HCT116 (cell line): ENCODE measurements at regions not wholly inside any gene's neighbourhood (a gene's known extent, or its start where the extent isn't known, plus 50 kb on each side); places are given as distances from the start of the nearest gene placed in this dataset.

ENCODE experiments used
- ATAC-seq: fragments of 200-7000 bp; cut with Tn5 transposase; 2 replicates; pipeline ENCODE4 v1.9.1; 2020; ENCODE audit warnings: mild to moderate bottlenecking, moderate library complexity
- BruUV-seq: library from RNA; stranded (reverse); fragments of 400-500 nt; replicated peaks from 2 replicates; lab custom pipeline; 2021; lab: Mats Ljungman, UMichigan
- CTCF ChIA-PET: fragments of 300-600 bp; sonication (Branson Sonifier 250); formaldehyde crosslinking; loops from one replicate; lab custom pipeline; 2021; ENCODE audit warnings: antibody characterized with exemption; lab: Charles Lee
- POLR2A ChIA-PET: fragments of 300-600, 350-600 bp; sonication (Branson Sonifier 250); formaldehyde crosslinking; loops from one replicate; lab custom pipeline; 2021; ENCODE audit warnings: antibody characterized with exemption; lab: Charles Lee
- RAD21 ChIA-PET, 2 experiments: fragments of 300-600 bp; sonication (Branson Sonifier 250); formaldehyde crosslinking; loops; one replicate each; lab custom pipeline; 2023; ENCODE audit warnings: low total read pairs in 2 of 2; ENCODE audit not compliant: uncharacterized antibody in 2 of 2, unreplicated experiment in 2 of 2, low non-redundant PET in 1 of 2; lab: Charles Lee
- DNase-seq: peaks from one replicate; pipeline ENCODE4 v3.0.0-alpha.2; 2010; ENCODE audit warnings: low read depth, low spot score
- H2AFZ ChIP-seq: fragments of 200-600 bp; shearing (Covaris generic), sonication (generic); 2 replicates; pipeline ENCODE4 v1.6.1; 2017; ENCODE audit warnings: low read depth, mixed run types, mixed read lengths, antibody characterized with exemption, low read length; ENCODE audit not compliant: poor library complexity, severe bottlenecking
- H3K27ac ChIP-seq: 2 replicates; pipeline ENCODE4 v1.5.1; 2012; ENCODE audit warnings: low read depth, low read length
- H3K27me3 ChIP-seq: fragments of 200-600 bp; sonication (generic); 2 replicates; pipeline ENCODE4 v1.6.1; 2016; ENCODE audit warnings: mixed run types, low read length, mixed read lengths; ENCODE audit not compliant: insufficient read depth
- H3K36me3 ChIP-seq, 2 experiments: fragments of 200-500 bp in 1 of 2; fragments of 200-600 bp in 1 of 2; sonication (Bioruptor generic) in 1 of 2; sonication (generic) in 1 of 2; 2 replicates each; pipeline versions ENCODE4 v1.5.1 to v1.6.1; 2014 to 2016; ENCODE audit warnings: low read length in 2 of 2, inconsistent platforms in 1 of 2, mixed read lengths in 1 of 2, mixed run types in 1 of 2; ENCODE audit not compliant: insufficient read depth in 2 of 2, control insufficient read depth in 1 of 2
- H3K4me1 ChIP-seq, 2 experiments: fragments of 200-600 bp in 1 of 2; sonication (generic) in 1 of 2; 2 replicates each; pipeline versions ENCODE4 v1.5.1 to v1.6.1; 2012 to 2017; ENCODE audit warnings: low read length in 2 of 2, inconsistent platforms in 1 of 2, mild to moderate bottlenecking in 1 of 2, mixed read lengths in 1 of 2, mixed run types in 1 of 2, moderate library complexity in 1 of 2; ENCODE audit not compliant: insufficient read depth in 2 of 2, control insufficient read depth in 1 of 2
- H3K4me2 ChIP-seq: fragments of 200-600 bp; sonication (generic); 2 replicates; pipeline ENCODE4 v1.6.1; 2017; ENCODE audit warnings: mixed run types, low read length, mixed read lengths
- H3K4me3 ChIP-seq, 2 experiments: fragments of 200-600 bp in 1 of 2; sonication (generic) in 1 of 2; replicated peaks in 1 of 2; 2 replicates each; pipeline ENCODE4 v1.5.1; 2011 to 2016; ENCODE audit warnings: low read length in 2 of 2, control low read depth in 1 of 2, low read depth in 1 of 2, mild to moderate bottlenecking in 1 of 2, mixed read lengths in 1 of 2, mixed run types in 1 of 2
- H3K79me2 ChIP-seq: fragments of 200-600 bp; sonication (generic); 2 replicates; pipeline ENCODE4 v1.6.1; 2017; ENCODE audit warnings: mild to moderate bottlenecking, mixed run types, low read length, moderate library complexity, mixed read lengths; ENCODE audit not compliant: insufficient read depth
- H3K9ac ChIP-seq: fragments of 200-600 bp; sonication (generic); 2 replicates; pipeline ENCODE4 v1.6.1; 2016; ENCODE audit warnings: low read length, mixed read lengths
- H3K9me2 ChIP-seq: fragments of 200-600 bp; sonication (generic), shearing (Covaris generic); 2 replicates; pipeline ENCODE4 v1.6.1; 2017; ENCODE audit warnings: mixed run types, mild to moderate bottlenecking, moderate library complexity; ENCODE audit not compliant: insufficient read depth
- H3K9me3 ChIP-seq, 2 experiments: fragments of 200-500 bp in 1 of 2; fragments of 200-600 bp in 1 of 2; sonication (Bioruptor generic) in 1 of 2; sonication (generic) in 1 of 2; 2 replicates each; pipeline ENCODE4 v1.6.1; 2014 to 2017; ENCODE audit warnings: low read length in 2 of 2, mixed read lengths in 2 of 2, inconsistent platforms in 1 of 2, low read depth in 1 of 2, mild to moderate bottlenecking in 1 of 2, mixed run types in 1 of 2, moderate library complexity in 1 of 2; ENCODE audit not compliant: control insufficient read depth in 1 of 2, insufficient read depth in 1 of 2
- H4K20me1 ChIP-seq: fragments of 200-600 bp; sonication (generic), shearing (Covaris generic); 2 replicates; pipeline ENCODE4 v1.6.1; 2017; ENCODE audit warnings: mixed run types, mild to moderate bottlenecking, moderate library complexity; ENCODE audit not compliant: insufficient read depth
- CBX3 ChIP-seq: IDR thresholded peaks from 2 replicates; pipeline ENCODE4 v1.6.1; 2012; ENCODE audit warnings: low read depth
- CEBPB ChIP-seq: IDR thresholded peaks from 2 replicates; pipeline ENCODE4 v1.6.1; 2012; ENCODE audit warnings: low read depth
- EGR1 ChIP-seq: IDR thresholded peaks from 2 replicates; pipeline ENCODE4 v1.6.1; 2012; ENCODE audit warnings: low read depth
- ELF1 ChIP-seq: IDR thresholded peaks from 2 replicates; pipeline ENCODE4 v1.6.1; 2012; ENCODE audit warnings: low read depth, borderline replicate concordance
- EZH2 ChIP-seq: fragments of 200-600 bp; sonication (generic); IDR thresholded peaks from 2 replicates; pipeline ENCODE4 v1.6.1; 2017; ENCODE audit warnings: antibody characterized with exemption, mixed run types
- FOSL1 ChIP-seq: IDR thresholded peaks from 2 replicates; pipeline ENCODE4 v1.6.1; 2012; ENCODE audit warnings: low read depth
- POLR2AphosphoS5 ChIP-seq: IDR thresholded peaks from 2 replicates; pipeline ENCODE4 v1.6.1; 2011; ENCODE audit warnings: mild to moderate bottlenecking, low read depth, low read length, moderate library complexity
- RAD21 ChIP-seq: IDR thresholded peaks from 2 replicates; pipeline ENCODE4 v1.6.1; 2012; ENCODE audit warnings: low read depth, mild to moderate bottlenecking
- SIN3A ChIP-seq: IDR thresholded peaks from 2 replicates; pipeline ENCODE4 v1.6.1; 2012; ENCODE audit warnings: low read depth
- TCF7L2 ChIP-seq: IDR thresholded peaks from 2 replicates; pipeline ENCODE4 v1.7.0; 2011; ENCODE audit warnings: borderline replicate concordance, inconsistent platforms; ENCODE audit not compliant: insufficient read depth, insufficient read length; ENCODE audit errors: extremely low read depth
- YY1 ChIP-seq: IDR thresholded peaks from 2 replicates; pipeline ENCODE4 v1.6.1; 2011; ENCODE audit warnings: low read length, low read depth, moderate library complexity, mild to moderate bottlenecking; ENCODE audit not compliant: insufficient replicate concordance; ENCODE audit errors: extremely low read depth
- ZBTB33 ChIP-seq: IDR thresholded peaks from 2 replicates; pipeline ENCODE4 v1.6.1; 2011; ENCODE audit warnings: mild to moderate bottlenecking, low read length, moderate library complexity; ENCODE audit not compliant: insufficient replicate concordance; ENCODE audit errors: extremely low read depth
- ZFX ChIP-seq: fragments of 450-650 bp; IDR thresholded peaks from 2 replicates; pipeline ENCODE4 v1.6.1; 2017
- ZNF274 ChIP-seq: fragments of 200-500 bp; sonication (Bioruptor generic); IDR thresholded peaks from 2 replicates; pipeline ENCODE4 v1.6.1; 2014; ENCODE audit warnings: mild to moderate bottlenecking, low read depth, low read length, inconsistent platforms
- intact Hi-C: fragments of 100-400 bp; cut with micrococcal nuclease; formaldehyde crosslinking; loops from 2 replicates; pipeline ENCODE4 v1.10.0; 2022
- TF ChIP-seq, protein P1 (sequence below), 3 experiments: fragments of 200-600 bp in 1 of 3; sonication (generic) in 1 of 3; IDR thresholded peaks in 2 of 3; conservative IDR thresholded peaks in 1 of 3; 2 replicates each; pipeline ENCODE4 v1.5.1; 2012 to 2017; ENCODE audit warnings: low read depth in 2 of 3, low read length in 2 of 3, antibody characterized with exemption in 1 of 3, borderline replicate concordance in 1 of 3, control low read depth in 1 of 3, mild to moderate bottlenecking in 1 of 3, mixed read lengths in 1 of 3, mixed run types in 1 of 3, moderate library complexity in 1 of 3; ENCODE audit not compliant: insufficient read depth in 1 of 3
- TF ChIP-seq, protein P2 (sequence below): IDR thresholded peaks from 2 replicates; pipeline ENCODE4 v1.6.1; 2012; ENCODE audit warnings: low read depth
- TF ChIP-seq, protein P3 (sequence below): IDR thresholded peaks from 2 replicates; pipeline ENCODE4 v1.6.1; 2012

DNA sequence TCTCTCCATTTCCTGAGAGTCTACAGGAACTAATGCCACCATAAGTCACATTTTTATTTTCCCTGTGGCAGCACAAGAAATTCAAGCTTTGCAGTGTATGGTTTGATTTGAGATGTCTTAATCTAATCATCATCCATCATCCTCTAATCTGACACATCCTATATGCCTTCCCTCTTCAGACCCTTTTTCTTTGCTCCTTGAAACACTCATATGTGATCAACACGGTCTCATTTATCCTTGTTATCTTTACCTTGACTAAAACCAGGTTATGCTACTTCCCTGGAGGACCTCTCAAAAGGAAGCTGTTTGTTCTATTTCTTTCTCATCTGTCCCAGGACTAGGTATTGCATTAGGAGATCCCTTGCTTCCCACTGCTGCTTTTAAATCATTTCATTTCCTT lies 146.9 kb upstream of the MRPS30 start:
- ChIA-PET POLR2A (no interaction called here), RAD21 (no interaction called here), CTCF (no interaction called here)
- no peak for DNase-seq
- H3K79me2 ChIP-seq: no peaks in the 10 kb centered on the region
- H3K9me3 ChIP-seq: no peaks in the 10 kb centered on the region
- no peaks in the 10 kb centered on the region for H4K20me1 ChIP-seq
- no peak overlapping the region for H3K27ac ChIP-seq
- no peak overlapping the region for H3K4me2 ChIP-seq
- H3K4me3 ChIP-seq: no peak overlapping the region
- H3K27me3 ChIP-seq: no peaks in the 10 kb centered on the region
- no peaks in the 10 kb centered on the region for H3K36me3 ChIP-seq
- no peak for ATAC-seq
- BruUV-seq: no TSS peak
- peaks cover 3 to 21% of the 10 kb centered on the region in 2 experiments; a peak in 2 of 4 replicates for H3K4me1 ChIP-seq
- H2AFZ ChIP-seq: no peak overlapping the region
- intact Hi-C loops: no loop called here
- TF ChIP-seq CEBPB (no peak), FOSL1 (no peak), EZH2 (no peak), ZFX (no peak), SIN3A (no peak), EGR1 (no peak), YY1 (no peak), TCF7L2 (no peak), CBX3 (no peak), ZNF274 (no peak), ELF1 (no peak), RAD21 (no peak), POLR2AphosphoS5 (no peak), ZBTB33 (no peak)
- TF ChIP-seq, protein P1, sequence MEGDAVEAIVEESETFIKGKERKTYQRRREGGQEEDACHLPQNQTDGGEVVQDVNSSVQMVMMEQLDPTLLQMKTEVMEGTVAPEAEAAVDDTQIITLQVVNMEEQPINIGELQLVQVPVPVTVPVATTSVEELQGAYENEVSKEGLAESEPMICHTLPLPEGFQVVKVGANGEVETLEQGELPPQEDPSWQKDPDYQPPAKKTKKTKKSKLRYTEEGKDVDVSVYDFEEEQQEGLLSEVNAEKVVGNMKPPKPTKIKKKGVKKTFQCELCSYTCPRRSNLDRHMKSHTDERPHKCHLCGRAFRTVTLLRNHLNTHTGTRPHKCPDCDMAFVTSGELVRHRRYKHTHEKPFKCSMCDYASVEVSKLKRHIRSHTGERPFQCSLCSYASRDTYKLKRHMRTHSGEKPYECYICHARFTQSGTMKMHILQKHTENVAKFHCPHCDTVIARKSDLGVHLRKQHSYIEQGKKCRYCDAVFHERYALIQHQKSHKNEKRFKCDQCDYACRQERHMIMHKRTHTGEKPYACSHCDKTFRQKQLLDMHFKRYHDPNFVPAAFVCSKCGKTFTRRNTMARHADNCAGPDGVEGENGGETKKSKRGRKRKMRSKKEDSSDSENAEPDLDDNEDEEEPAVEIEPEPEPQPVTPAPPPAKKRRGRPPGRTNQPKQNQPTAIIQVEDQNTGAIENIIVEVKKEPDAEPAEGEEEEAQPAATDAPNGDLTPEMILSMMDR (IDR thresholded peaks at IDR 0.05 in 2 of 3, conservative IDR thresholded peaks at IDR 0.05 in 1 of 3; ENCODE audit: borderline replicate concordance in 1 of 3, insufficient read depth in 1 of 3, low read depth in 2 of 3, low read length in 2 of 3): no peak
- TF ChIP-seq, protein P2, sequence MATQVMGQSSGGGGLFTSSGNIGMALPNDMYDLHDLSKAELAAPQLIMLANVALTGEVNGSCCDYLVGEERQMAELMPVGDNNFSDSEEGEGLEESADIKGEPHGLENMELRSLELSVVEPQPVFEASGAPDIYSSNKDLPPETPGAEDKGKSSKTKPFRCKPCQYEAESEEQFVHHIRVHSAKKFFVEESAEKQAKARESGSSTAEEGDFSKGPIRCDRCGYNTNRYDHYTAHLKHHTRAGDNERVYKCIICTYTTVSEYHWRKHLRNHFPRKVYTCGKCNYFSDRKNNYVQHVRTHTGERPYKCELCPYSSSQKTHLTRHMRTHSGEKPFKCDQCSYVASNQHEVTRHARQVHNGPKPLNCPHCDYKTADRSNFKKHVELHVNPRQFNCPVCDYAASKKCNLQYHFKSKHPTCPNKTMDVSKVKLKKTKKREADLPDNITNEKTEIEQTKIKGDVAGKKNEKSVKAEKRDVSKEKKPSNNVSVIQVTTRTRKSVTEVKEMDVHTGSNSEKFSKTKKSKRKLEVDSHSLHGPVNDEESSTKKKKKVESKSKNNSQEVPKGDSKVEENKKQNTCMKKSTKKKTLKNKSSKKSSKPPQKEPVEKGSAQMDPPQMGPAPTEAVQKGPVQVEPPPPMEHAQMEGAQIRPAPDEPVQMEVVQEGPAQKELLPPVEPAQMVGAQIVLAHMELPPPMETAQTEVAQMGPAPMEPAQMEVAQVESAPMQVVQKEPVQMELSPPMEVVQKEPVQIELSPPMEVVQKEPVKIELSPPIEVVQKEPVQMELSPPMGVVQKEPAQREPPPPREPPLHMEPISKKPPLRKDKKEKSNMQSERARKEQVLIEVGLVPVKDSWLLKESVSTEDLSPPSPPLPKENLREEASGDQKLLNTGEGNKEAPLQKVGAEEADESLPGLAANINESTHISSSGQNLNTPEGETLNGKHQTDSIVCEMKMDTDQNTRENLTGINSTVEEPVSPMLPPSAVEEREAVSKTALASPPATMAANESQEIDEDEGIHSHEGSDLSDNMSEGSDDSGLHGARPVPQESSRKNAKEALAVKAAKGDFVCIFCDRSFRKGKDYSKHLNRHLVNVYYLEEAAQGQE: no peak
- TF ChIP-seq, protein P3, sequence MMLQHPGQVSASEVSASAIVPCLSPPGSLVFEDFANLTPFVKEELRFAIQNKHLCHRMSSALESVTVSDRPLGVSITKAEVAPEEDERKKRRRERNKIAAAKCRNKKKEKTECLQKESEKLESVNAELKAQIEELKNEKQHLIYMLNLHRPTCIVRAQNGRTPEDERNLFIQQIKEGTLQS: no peak
- H3K9me2 ChIP-seq: no peaks in the 10 kb centered on the region
- no peak overlapping the region for H3K9ac ChIP-seq
